NCI-H187 (cell line): ENCODE measurements at regions not wholly inside any gene's neighbourhood (a gene's known extent, or its start where the extent isn't known, plus 50 kb on each side); places are given as distances from the start of the nearest gene placed in this dataset.

Experiments used
- DNase-seq, 2 experiments: peaks; one replicate each; lab custom pipeline; 2025; lab: John Stamatoyannopoulos, UW

GRCh38 chr1:209399800-209400199 lies 183.7 kb upstream of the CAMK1G start:
- no peak for DNase-seq

GRCh38 chr1:209400351-209401220 lies 182.9 kb upstream of the CAMK1G start:
- no peak for DNase-seq

GRCh38 chr1:209402697-209403096 lies 180.8 kb upstream of the CAMK1G start:
- DNase-seq, result no peak

GRCh38 chr1:209403921-209404320 lies 179.6 kb upstream of the CAMK1G start:
- DNase-seq, result no peak

GRCh38 chr1:209404577-209404976 lies 178.9 kb upstream of the CAMK1G start:
- DNase-seq, result no peak

GRCh38 chr1:209405183-209405814 lies 178.2 kb upstream of the CAMK1G start:
- DNase-seq, result no peak

GRCh38 chr1:209406168-209406567 lies 177.3 kb upstream of the CAMK1G start:
- no peak for DNase-seq

- no peak for DNase-seq
Observed at GRCh38 chr1:209406595-209406994, 176.9 kb upstream of the CAMK1G start.

GRCh38 chr1:209409780-209410179 lies 173.7 kb upstream of the CAMK1G start:
- no peak for DNase-seq

GRCh38 chr1:209411491-209411929 lies 172.0 kb upstream of the CAMK1G start:
- no peak for DNase-seq

GRCh38 chr1:209412036-209412435 lies 171.5 kb upstream of the CAMK1G start:
- DNase-seq, result no peak

GRCh38 chr1:209412566-209412965 lies 170.9 kb upstream of the CAMK1G start:
- no peak for DNase-seq

- no peak for DNase-seq
Observed at GRCh38 chr1:209413062-209413461, 170.5 kb upstream of the CAMK1G start.

GRCh38 chr1:209414803-209415329 lies 168.6 kb upstream of the CAMK1G start:
- DNase-seq, result no peak

- DNase-seq, result no peak
Observed at GRCh38 chr1:209416039-209416438, 167.5 kb upstream of the CAMK1G start.

GRCh38 chr1:209416716-209417115 lies 166.8 kb upstream of the CAMK1G start:
- no peak for DNase-seq

GRCh38 chr1:209417761-209418160 lies 165.8 kb upstream of the CAMK1G start:
- DNase-seq, result no peak

GRCh38 chr1:209420276-209420675 lies 163.2 kb upstream of the CAMK1G start:
- no peak for DNase-seq

GRCh38 chr1:209421186-209421585 lies 162.3 kb upstream of the CAMK1G start:
- no peak for DNase-seq

- DNase-seq, result no peak
Observed at GRCh38 chr1:209421978-209422680, 161.4 kb upstream of the CAMK1G start.

- DNase-seq, result no peak
Observed at GRCh38 chr1:209425959-209426358, 157.6 kb upstream of the CAMK1G start.

GRCh38 chr1:209427277-209427676 lies 156.2 kb upstream of the CAMK1G start:
- DNase-seq, result no peak

GRCh38 chr1:209427811-209428210 lies 155.7 kb upstream of the CAMK1G start:
- DNase-seq, result no peak
